Fibroblast of lung (primary cell): ENCODE measurements at regions not wholly inside any gene's neighbourhood (a gene's known extent, or its start where the extent isn't known, plus 50 kb on each side); places are given as distances from the start of the nearest gene placed in this dataset.

Experiments used
- DNase-seq, 2 donors: peaks; one replicate each; pipeline versions ENCODE4 v3.0.0 to v3.0.0-alpha.2; 2010; ENCODE audit warnings: low read depth in 2 of 2
- H2AFZ ChIP-seq: 2 replicates; pipeline ENCODE4 v1.5.1; 2012; ENCODE audit warnings: low read length, control low read depth, inconsistent platforms
- H3K27ac ChIP-seq: 2 replicates; pipeline ENCODE4 v1.5.1; 2011; ENCODE audit warnings: low read length, control low read depth; ENCODE audit not compliant: insufficient read depth
- H3K27me3 ChIP-seq: 2 replicates; pipeline ENCODE4 v1.5.1; 2011; ENCODE audit warnings: mild to moderate bottlenecking, low read length; ENCODE audit not compliant: control insufficient read depth, insufficient read depth
- H3K36me3 ChIP-seq: 2 replicates; pipeline ENCODE4 v1.5.1; 2011; ENCODE audit warnings: low read length; ENCODE audit not compliant: control insufficient read depth, insufficient read depth
- H3K4me1 ChIP-seq: 2 replicates; pipeline ENCODE4 v1.5.1; 2011; ENCODE audit warnings: low read length; ENCODE audit not compliant: control insufficient read depth, insufficient read depth; ENCODE audit errors: extremely low read depth
- H3K4me2 ChIP-seq: 2 replicates; pipeline ENCODE4 v1.5.1; 2011; ENCODE audit warnings: low read length, control low read depth; ENCODE audit not compliant: insufficient read depth; ENCODE audit errors: extremely low read depth
- H3K4me3 ChIP-seq, 4 experiments: fragments of 200-600 bp in 1 of 4; sonication (generic) in 1 of 4; replicated peaks in 1 of 4; 2 replicates each; pipeline ENCODE4 v1.5.1; 2011 to 2016; ENCODE audit warnings: low read length in 4 of 4, low read depth in 3 of 4, mild to moderate bottlenecking in 3 of 4, control low read depth in 2 of 4, inconsistent platforms in 1 of 4, mixed read lengths in 1 of 4; ENCODE audit not compliant: insufficient read depth in 1 of 4; ENCODE audit errors: control extremely low read depth in 1 of 4
- H3K79me2 ChIP-seq: 2 replicates; pipeline ENCODE4 v1.5.1; 2012; ENCODE audit warnings: mild to moderate bottlenecking, low read length, inconsistent platforms; ENCODE audit not compliant: control insufficient read depth, insufficient read depth
- H3K9ac ChIP-seq: 2 replicates; pipeline ENCODE4 v1.5.1; 2011; ENCODE audit warnings: mild to moderate bottlenecking, low read length, control low read depth; ENCODE audit not compliant: insufficient read depth
- H3K9me3 ChIP-seq: 2 replicates; pipeline ENCODE4 v1.5.1; 2012; ENCODE audit warnings: low read depth, low read length; ENCODE audit not compliant: control insufficient read depth, insufficient read depth
- H4K20me1 ChIP-seq: 2 replicates; pipeline ENCODE4 v1.5.1; 2011; ENCODE audit warnings: low read length; ENCODE audit not compliant: control insufficient read depth, insufficient read depth; ENCODE audit errors: extremely low read depth
- CTCF ChIP-seq, 2 donors: IDR thresholded peaks in 1 of 2; conservative IDR thresholded peaks in 1 of 2; 1 replicate in 1 of 2; 2 replicates in 1 of 2; pipeline ENCODE4 v1.5.1; 2011 to 2012; ENCODE audit warnings: low read length in 2 of 2, control low read depth in 1 of 2, inconsistent platforms in 1 of 2, low read depth in 1 of 2, mild to moderate bottlenecking in 1 of 2
- EZH2 ChIP-seq: IDR thresholded peaks from 2 replicates; pipeline ENCODE4 v1.5.1; 2012; ENCODE audit warnings: low read length, control low read depth, mild to moderate bottlenecking; ENCODE audit errors: missing control alignments

- H4K20me1 ChIP-seq: no peaks in the 10 kb centered on the region
- H3K27ac ChIP-seq: no peak overlapping the region
- no peak overlapping the region for H3K9ac ChIP-seq
- no peak overlapping the region for H3K4me2 ChIP-seq
- H3K4me1 ChIP-seq: peaks cover 10% of the 10 kb centered on the region
- no peak overlapping the region for H3K4me3 ChIP-seq
- H3K9me3 ChIP-seq: no peaks in the 10 kb centered on the region
- no peaks in the 10 kb centered on the region for H3K79me2 ChIP-seq
- TF ChIP-seq EZH2 (no peak), CTCF (conservative IDR thresholded peaks at IDR 0.05 in 1 of 2, IDR thresholded peaks at IDR 0.05 in 1 of 2; ENCODE audit: low read depth in 1 of 2, low read length in 2 of 2) (no peak)
- peak; percentile 63 to 92 for DNase-seq
- no peaks in the 10 kb centered on the region for H3K27me3 ChIP-seq
- H3K36me3 ChIP-seq: no peaks in the 10 kb centered on the region
- H2AFZ ChIP-seq: no peak overlapping the region
These were observed 135.8 kb downstream of the PLCE1 start for GRCh38 chr10:94129393-94130130.

GRCh38 chr10:94131885-94132284, 138.2 kb downstream of the PLCE1 start:
- H2AFZ ChIP-seq: no peak overlapping the region
- DNase-seq: peak; percentile 65 to 74
- H3K4me2 ChIP-seq: no peak overlapping the region
- no peaks in the 10 kb centered on the region for H4K20me1 ChIP-seq
- no peaks in the 10 kb centered on the region for H3K36me3 ChIP-seq
- TF ChIP-seq EZH2 (no peak), CTCF (conservative IDR thresholded peaks at IDR 0.05 in 1 of 2, IDR thresholded peaks at IDR 0.05 in 1 of 2; ENCODE audit: low read depth in 1 of 2, low read length in 2 of 2) (no peak)
- H3K27ac ChIP-seq: no peak overlapping the region
- no peaks in the 10 kb centered on the region for H3K9me3 ChIP-seq
- no peaks in the 10 kb centered on the region for H3K79me2 ChIP-seq
- H3K9ac ChIP-seq: no peak overlapping the region
- no peaks in the 10 kb centered on the region for H3K27me3 ChIP-seq
- H3K4me1 ChIP-seq: peaks cover 2% of the 10 kb centered on the region
- no peak overlapping the region for H3K4me3 ChIP-seq

- Histone ChIP-seq H3K27me3 (no peaks in the 10 kb centered on the region), H3K9ac (no peak overlapping the region), H3K27ac (no peak overlapping the region), H3K4me1 (peaks cover 6% of the 10 kb centered on the region), H3K9me3 (no peaks in the 10 kb centered on the region), H3K36me3 (no peaks in the 10 kb centered on the region), H4K20me1 (no peaks in the 10 kb centered on the region), H2AFZ (no peak overlapping the region), H3K79me2 (no peaks in the 10 kb centered on the region), H3K4me2 (no peak overlapping the region), H3K4me3 (no peak overlapping the region)
- TF ChIP-seq EZH2: no peak
- TF ChIP-seq CTCF (conservative IDR thresholded peaks at IDR 0.05 in 1 of 2, IDR thresholded peaks at IDR 0.05 in 1 of 2; ENCODE audit: low read depth in 1 of 2, low read length in 2 of 2): no peak
- DNase-seq: peak in 1 of 2 donors; percentile 13
These were observed 139.5 kb downstream of the PLCE1 start for GRCh38 chr10:94133239-94133638.
